Caco-2 (cell line): ENCODE measurements at regions not wholly inside any gene's neighbourhood (a gene's known extent, or its start where the extent isn't known, plus 50 kb on each side); places are given as distances from the start of the nearest gene placed in this dataset.
"Not testable (repeated sequence)": the region's sequence is repeated elsewhere in the genome, so short reads cannot be mapped to it uniquely, and the experiment has no call there.

Source experiments
- BruUV-seq: library from RNA; stranded (reverse); fragments of 400-500 nt; replicated peaks from 2 replicates; lab custom pipeline; 2021; lab: Mats Ljungman, UMichigan
- CTCF ChIA-PET: fragments of 300-600 bp; sonication (Branson Sonifier 250); formaldehyde crosslinking; loops from one replicate; lab custom pipeline; 2022; ENCODE audit warnings: antibody characterized with exemption; lab: Charles Lee
- POLR2A ChIA-PET: fragments of 300-600 bp; sonication (Branson Sonifier 250); formaldehyde crosslinking; loops from one replicate; lab custom pipeline; 2022; ENCODE audit warnings: antibody characterized with exemption; lab: Charles Lee
- DNase-seq, 2 experiments: peaks; one replicate each; pipeline versions ENCODE4 v3.0.0 to v3.0.0-alpha.2; 2020 to 2022
- H3K27me3 ChIP-seq: replicated peaks from 2 replicates; pipeline ENCODE4 v1.6.0; 2011; ENCODE audit warnings: low read length; ENCODE audit not compliant: control insufficient read depth, insufficient read depth
- H3K36me3 ChIP-seq: 2 replicates; pipeline ENCODE4 v1.5.1; 2011; ENCODE audit warnings: low read length; ENCODE audit not compliant: control insufficient read depth, insufficient read depth
- H3K4me1 ChIP-seq: fragments of 250-450 bp; sonication (Bioruptor Pico); 2 replicates; pipeline ENCODE4 v1.5.1; 2020; ENCODE audit warnings: mild to moderate bottlenecking
- H3K4me3 ChIP-seq: 2 replicates; pipeline ENCODE4 v1.5.1; 2011; ENCODE audit warnings: low read depth, mild to moderate bottlenecking, control low read depth, low read length
- H3K9me3 ChIP-seq: fragments of 250-450 bp; sonication (Bioruptor Pico); 2 replicates; pipeline ENCODE4 v1.5.1; 2020; ENCODE audit warnings: mild to moderate bottlenecking, moderate library complexity
- H3K27ac Mint-ChIP-seq: one replicate; pipeline ENCODE4 v1.8.0; 2022; ENCODE audit warnings: mixed read lengths; ENCODE audit not compliant: unreplicated experiment
- H3K27me3 Mint-ChIP-seq: one replicate; pipeline ENCODE4 v1.8.0; 2022; ENCODE audit warnings: mixed read lengths; ENCODE audit not compliant: insufficient read depth, unreplicated experiment
- H3K36me3 Mint-ChIP-seq: one replicate; pipeline ENCODE4 v1.8.0; 2022; ENCODE audit warnings: mild to moderate bottlenecking, mixed read lengths; ENCODE audit not compliant: insufficient read depth, unreplicated experiment
- H3K4me1 Mint-ChIP-seq: one replicate; pipeline ENCODE4 v1.8.0; 2022; ENCODE audit warnings: low read depth, mixed read lengths; ENCODE audit not compliant: unreplicated experiment
- H3K4me3 Mint-ChIP-seq: one replicate; pipeline ENCODE4 v1.8.0; 2022; ENCODE audit warnings: mild to moderate bottlenecking, moderate library complexity, mixed read lengths; ENCODE audit not compliant: unreplicated experiment
- H3K9me3 Mint-ChIP-seq: one replicate; pipeline ENCODE4 v1.8.0; 2022; ENCODE audit warnings: mixed read lengths; ENCODE audit not compliant: unreplicated experiment
- intact Hi-C: fragments of 100-400 bp; cut with micrococcal nuclease; formaldehyde crosslinking; loops from one replicate; pipeline ENCODE4 v1.10.0; 2022; ENCODE audit not compliant: unreplicated experiment
- TF ChIP-seq, protein P1 (sequence below), 2 experiments: fragments of 200-600 bp in 1 of 2; IDR thresholded peaks; 1 replicate in 1 of 2; 2 replicates in 1 of 2; pipeline versions ENCODE4 v1.5.1 to v1.8.0; 2011 to 2022; ENCODE audit warnings: antibody characterized with exemption in 1 of 2, control low read depth in 1 of 2, inconsistent platforms in 1 of 2, low read depth in 1 of 2, low read length in 1 of 2, mild to moderate bottlenecking in 1 of 2, moderate library complexity in 1 of 2; ENCODE audit not compliant: insufficient read depth in 1 of 2, severe bottlenecking in 1 of 2, unreplicated experiment in 1 of 2

DNA sequence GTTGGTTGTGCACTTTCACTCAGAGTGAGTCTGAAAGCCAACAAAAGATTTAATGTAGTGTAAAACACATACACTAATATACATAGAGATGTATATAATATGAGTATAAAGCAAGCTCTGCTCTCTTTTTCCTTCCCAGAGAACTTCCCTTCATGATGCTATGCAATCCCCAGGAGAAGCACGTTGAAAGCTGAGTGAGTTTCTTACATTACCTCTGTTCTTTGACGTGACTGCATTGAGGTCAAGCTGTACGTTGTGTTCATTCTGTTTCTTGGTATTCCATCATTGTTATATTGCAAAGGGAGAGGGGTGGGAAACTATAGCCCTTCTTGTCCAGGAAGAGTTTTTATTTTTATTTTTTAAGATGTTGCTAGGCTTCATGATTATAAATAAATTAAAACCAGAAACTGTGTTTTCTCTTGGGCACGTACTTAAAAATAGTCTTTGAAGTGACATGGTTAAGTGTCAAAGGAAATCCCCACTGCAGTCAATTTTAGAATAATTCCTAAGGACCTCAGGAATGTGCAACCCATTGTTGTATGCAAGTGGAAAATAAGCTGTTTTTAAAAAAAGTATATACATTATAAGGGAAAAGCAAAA, 651.0 kb downstream of the CD109 start:
- H3K4me3 Mint-ChIP-seq: no peak overlapping the region
- CTCF ChIA-PET: no interaction called here
- no peaks in the 10 kb centered on the region for H3K4me1 ChIP-seq
- POLR2A ChIA-PET: no interaction called here
- H3K4me1 Mint-ChIP-seq: no peaks in the 10 kb centered on the region
- no peaks in the 10 kb centered on the region for H3K36me3 Mint-ChIP-seq
- no peaks in the 10 kb centered on the region for H3K27me3 ChIP-seq
- DNase-seq: no peak
- no peaks in the 10 kb centered on the region for H3K36me3 ChIP-seq
- H3K9me3 ChIP-seq: no peaks in the 10 kb centered on the region
- no peak overlapping the region for H3K4me3 ChIP-seq
- H3K27me3 Mint-ChIP-seq: no peaks in the 10 kb centered on the region
- BruUV-seq: no TSS peak
- TF ChIP-seq, protein P1, sequence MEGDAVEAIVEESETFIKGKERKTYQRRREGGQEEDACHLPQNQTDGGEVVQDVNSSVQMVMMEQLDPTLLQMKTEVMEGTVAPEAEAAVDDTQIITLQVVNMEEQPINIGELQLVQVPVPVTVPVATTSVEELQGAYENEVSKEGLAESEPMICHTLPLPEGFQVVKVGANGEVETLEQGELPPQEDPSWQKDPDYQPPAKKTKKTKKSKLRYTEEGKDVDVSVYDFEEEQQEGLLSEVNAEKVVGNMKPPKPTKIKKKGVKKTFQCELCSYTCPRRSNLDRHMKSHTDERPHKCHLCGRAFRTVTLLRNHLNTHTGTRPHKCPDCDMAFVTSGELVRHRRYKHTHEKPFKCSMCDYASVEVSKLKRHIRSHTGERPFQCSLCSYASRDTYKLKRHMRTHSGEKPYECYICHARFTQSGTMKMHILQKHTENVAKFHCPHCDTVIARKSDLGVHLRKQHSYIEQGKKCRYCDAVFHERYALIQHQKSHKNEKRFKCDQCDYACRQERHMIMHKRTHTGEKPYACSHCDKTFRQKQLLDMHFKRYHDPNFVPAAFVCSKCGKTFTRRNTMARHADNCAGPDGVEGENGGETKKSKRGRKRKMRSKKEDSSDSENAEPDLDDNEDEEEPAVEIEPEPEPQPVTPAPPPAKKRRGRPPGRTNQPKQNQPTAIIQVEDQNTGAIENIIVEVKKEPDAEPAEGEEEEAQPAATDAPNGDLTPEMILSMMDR (IDR thresholded peaks at IDR 0.05; ENCODE audit: insufficient read depth in 1 of 2, low read depth in 1 of 2, low read length in 1 of 2, severe bottlenecking in 1 of 2, unreplicated experiment in 1 of 2): no peak
- H3K9me3 Mint-ChIP-seq: no peaks in the 10 kb centered on the region
- no peak overlapping the region for H3K27ac Mint-ChIP-seq
- intact Hi-C loops: no loop called here

DNA sequence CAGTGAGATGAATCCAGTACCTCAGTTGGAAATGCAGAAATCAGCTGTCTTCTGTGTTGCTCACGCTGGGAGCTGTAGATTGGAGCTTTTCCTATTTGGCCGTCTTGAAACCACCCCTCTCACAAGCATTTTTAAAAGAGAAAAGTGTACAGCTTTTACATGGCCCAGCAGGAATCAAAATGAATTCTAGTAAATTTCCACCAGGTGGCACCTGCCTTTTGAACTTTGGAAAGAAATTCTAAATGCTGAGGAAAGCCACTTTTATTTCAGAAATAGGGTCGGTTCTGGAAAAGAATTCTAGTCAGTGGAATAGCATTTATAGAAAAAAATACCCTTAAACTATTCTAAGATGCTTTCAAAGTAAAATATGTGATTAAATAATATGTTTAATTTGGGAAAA, 647.8 kb downstream of the CD109 start:
- no peaks in the 10 kb centered on the region for H3K4me1 ChIP-seq
- no peaks in the 10 kb centered on the region for H3K27me3 ChIP-seq
- Mint-ChIP-seq H3K27ac (no peak overlapping the region), H3K9me3 (no peaks in the 10 kb centered on the region), H3K4me1 (no peaks in the 10 kb centered on the region), H3K36me3 (no peaks in the 10 kb centered on the region), H3K27me3 (no peaks in the 10 kb centered on the region), H3K4me3 (no peak overlapping the region)
- H3K9me3 ChIP-seq: no peaks in the 10 kb centered on the region
- CTCF ChIA-PET: interaction anchor here (1.8 kb wide), 1 partner anchor 865 kb away, joined by 9 read pairs; no protein-coding TSS in a partner anchor
- H3K4me3 ChIP-seq: no peak overlapping the region
- POLR2A ChIA-PET: no interaction called here
- BruUV-seq: no TSS peak
- peak in 1 of 2 experiments; percentile 1 for DNase-seq
- intact Hi-C loops: loop anchor here (5.0 kb wide), 1 partner anchor 863 kb away; the partner anchor contains the start of gene COL12A1
- TF ChIP-seq, protein P1 (IDR thresholded peaks at IDR 0.05; ENCODE audit: insufficient read depth in 1 of 2, low read depth in 1 of 2, low read length in 1 of 2, severe bottlenecking in 1 of 2, unreplicated experiment in 1 of 2): peak in 1 of 2 experiments; percentile 27
- H3K36me3 ChIP-seq: no peaks in the 10 kb centered on the region

DNA sequence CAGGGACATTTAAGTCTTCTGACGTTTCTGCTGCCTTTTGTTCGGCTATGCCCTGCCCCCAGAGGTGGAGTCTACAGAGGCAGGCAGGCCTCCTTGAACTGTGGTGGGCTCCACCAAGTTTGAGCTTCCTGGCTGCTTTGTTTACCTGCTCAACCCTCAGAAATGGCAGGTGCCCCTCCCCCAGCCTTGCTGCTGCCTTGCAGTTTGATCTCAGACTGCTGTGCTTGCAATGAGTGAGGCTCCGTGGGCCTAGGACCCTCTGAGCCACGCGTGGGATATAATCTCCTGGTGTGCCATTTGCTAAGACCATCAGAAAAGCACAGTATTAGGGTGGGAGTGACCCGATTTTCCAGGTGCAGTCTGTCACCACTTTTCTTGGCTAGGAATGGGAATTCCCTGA, 647.3 kb downstream of the CD109 start:
- BruUV-seq, H3K36me3 ChIP-seq, H3K4me1 ChIP-seq, H3K27me3 ChIP-seq, H3K36me3 Mint-ChIP-seq, H3K9me3 ChIP-seq, H3K27ac Mint-ChIP-seq, POLR2A ChIA-PET, DNase-seq, H3K27me3 Mint-ChIP-seq, H3K9me3 Mint-ChIP-seq, H3K4me3 Mint-ChIP-seq, H3K4me3 ChIP-seq, H3K4me1 Mint-ChIP-seq: not testable (repeated sequence)
- intact Hi-C loops: loop anchor here (5.0 kb wide), 1 partner anchor 864 kb away; the partner anchor contains the start of gene COL12A1
- CTCF ChIA-PET: interaction anchor here (1.8 kb wide), 1 partner anchor 865 kb away, joined by 9 read pairs; no protein-coding TSS in a partner anchor
